GM10266 (cell line): ENCODE measurements at regions not wholly inside any gene's neighbourhood (a gene's known extent, or its start where the extent isn't known, plus 50 kb on each side); places are given as distances from the start of the nearest gene placed in this dataset.
"Not testable (repeated sequence)": the region's sequence is repeated elsewhere in the genome, so short reads cannot be mapped to it uniquely, and the experiment has no call there.

Experiments
- DNase-seq: peaks from one replicate; pipeline ENCODE4 v3.0.0; 2012; ENCODE audit errors: extremely low spot score
- CTCF ChIP-seq: IDR thresholded peaks from 2 replicates; pipeline ENCODE4 v1.5.1; 2012; ENCODE audit warnings: mild to moderate bottlenecking, low read depth; ENCODE audit not compliant: control insufficient read depth, insufficient read depth; ENCODE audit errors: missing control alignments

- no peak for DNase-seq
- no peak for TF ChIP-seq CTCF
Observed at GRCh38 chr1:185463011-185463410, 146.0 kb upstream of the IVNS1ABP start.

GRCh38 chr1:185460723-185461122 lies 143.7 kb upstream of the IVNS1ABP start:
- DNase-seq = not testable (repeated sequence)

- TF ChIP-seq CTCF = no peak
- no peak for DNase-seq
Observed at GRCh38 chr1:185459141-185459540, 142.1 kb upstream of the IVNS1ABP start.

GRCh38 chr1:185458670-185459069 lies 141.6 kb upstream of the IVNS1ABP start:
- TF ChIP-seq CTCF = no peak
- no peak for DNase-seq

- no peak for DNase-seq
- no peak for TF ChIP-seq CTCF
Observed at GRCh38 chr1:185453496-185454192, 136.6 kb upstream of the IVNS1ABP start.

GRCh38 chr1:185450917-185451316 lies 133.9 kb upstream of the IVNS1ABP start:
- no peak for DNase-seq
- TF ChIP-seq CTCF = no peak

- TF ChIP-seq CTCF = no peak
- no peak for DNase-seq
Observed at GRCh38 chr1:185450060-185450788, 133.2 kb upstream of the IVNS1ABP start.
